Neural cell (in vitro differentiated cells): ENCODE measurements at regions not wholly inside any gene's neighbourhood (a gene's known extent, or its start where the extent isn't known, plus 50 kb on each side); places are given as distances from the start of the nearest gene placed in this dataset.

Source experiments
- H2AFZ ChIP-seq: fragments of 200-600, 300-800 bp; sonication (generic), shearing (Covaris generic); 2 replicates; pipeline ENCODE4 v1.6.0; 2014; ENCODE audit warnings: low read depth, mild to moderate bottlenecking, antibody characterized with exemption, low read length, moderate library complexity
- H3F3A ChIP-seq: fragments of 200-600 bp; shearing (Covaris generic); 2 replicates; pipeline ENCODE4 v1.6.1; 2016; ENCODE audit warnings: mild to moderate bottlenecking, moderate library complexity, mixed read lengths, antibody characterized with exemption, low read length; ENCODE audit not compliant: insufficient read depth, poor library complexity, severe bottlenecking
- H3K27ac ChIP-seq: fragments of 200-600, 300-800 bp; sonication (generic), shearing (Covaris generic); 2 replicates; pipeline ENCODE4 v1.5.1; 2014; ENCODE audit warnings: mild to moderate bottlenecking, low read length, moderate library complexity
- H3K27me3 ChIP-seq: fragments of 300-800, 200-600 bp; sonication (generic), shearing (Covaris generic); 2 replicates; pipeline ENCODE4 v1.6.0; 2014; ENCODE audit warnings: mild to moderate bottlenecking, low read depth, low read length, moderate library complexity; ENCODE audit not compliant: insufficient read depth
- H3K36me3 ChIP-seq: fragments of 300-800, 200-600 bp; sonication (generic), shearing (Covaris generic); 2 replicates; pipeline ENCODE4 v1.5.1; 2014; ENCODE audit warnings: mild to moderate bottlenecking, antibody characterized with exemption, low read length, moderate library complexity; ENCODE audit not compliant: insufficient read depth
- H3K4me2 ChIP-seq: fragments of 300-800, 200-600 bp; sonication (generic), shearing (Covaris generic); 2 replicates; pipeline ENCODE4 v1.6.0; 2014; ENCODE audit warnings: mild to moderate bottlenecking, low read length
- H3K4me3 ChIP-seq: fragments of 300-800, 200-600 bp; sonication (generic), shearing (Covaris generic); 2 replicates; pipeline ENCODE4 v1.5.1; 2014; ENCODE audit warnings: mild to moderate bottlenecking, low read length, moderate library complexity
- H3K79me2 ChIP-seq: fragments of 200-600 bp; shearing (Covaris generic); replicated peaks from 2 replicates; pipeline ENCODE4 v1.6.0; 2014; ENCODE audit warnings: mild to moderate bottlenecking, low read length, moderate library complexity; ENCODE audit not compliant: insufficient read depth
- H3K9ac ChIP-seq: fragments of 300-800, 200-600 bp; sonication (generic), shearing (Covaris generic); 2 replicates; pipeline ENCODE4 v1.6.1; 2016; ENCODE audit warnings: mild to moderate bottlenecking, low read length, mixed read lengths
- H3K9me2 ChIP-seq: fragments of 200-600 bp; shearing (Covaris generic); 2 replicates; pipeline ENCODE4 v1.6.1; 2016; ENCODE audit warnings: mild to moderate bottlenecking, low read length, mixed read lengths; ENCODE audit not compliant: insufficient read depth
- H3K9me3 ChIP-seq: fragments of 200-600, 300-800 bp; sonication (generic), shearing (Covaris generic); 2 replicates; pipeline ENCODE4 v1.6.1; 2016; ENCODE audit warnings: mild to moderate bottlenecking, mixed run types, low read length, moderate library complexity, mixed read lengths
- H4K20me1 ChIP-seq: fragments of 200-600 bp; shearing (Covaris generic); 2 replicates; pipeline ENCODE4 v1.6.1; 2016; ENCODE audit warnings: mild to moderate bottlenecking, mixed run types; ENCODE audit not compliant: insufficient read depth
- EP300 ChIP-seq: fragments of 450-650 bp; conservative IDR thresholded peaks from 2 replicates; pipeline ENCODE4 v1.6.1; 2014; ENCODE audit warnings: antibody characterized with exemption, mild to moderate bottlenecking, moderate library complexity; ENCODE audit not compliant: poor library complexity, severe bottlenecking
- EZH2 ChIP-seq: fragments of 200-600, 300-800 bp; shearing (Covaris generic), sonication (generic); IDR thresholded peaks from 2 replicates; pipeline ENCODE4 v1.6.1; 2014; ENCODE audit warnings: antibody characterized with exemption, low read length, borderline replicate concordance, mild to moderate bottlenecking; ENCODE audit not compliant: insufficient read depth, poor library complexity, severe bottlenecking
- MXI1 ChIP-seq: fragments of 450-650 bp; conservative IDR thresholded peaks from 2 replicates; pipeline ENCODE4 v1.6.1; 2014; ENCODE audit warnings: antibody characterized with exemption, mild to moderate bottlenecking; ENCODE audit not compliant: poor library complexity, severe bottlenecking
- POLR2AphosphoS5 ChIP-seq: IDR thresholded peaks from 2 replicates; pipeline ENCODE4 v1.6.1; 2012
- RAD21 ChIP-seq: fragments of 450-650 bp; conservative IDR thresholded peaks from 2 replicates; pipeline ENCODE4 v1.6.1; 2014; ENCODE audit warnings: antibody characterized with exemption, mild to moderate bottlenecking, moderate library complexity
- TAF1 ChIP-seq: IDR thresholded peaks from 2 replicates; pipeline ENCODE4 v1.6.1; 2012; ENCODE audit warnings: low read depth
- TF ChIP-seq, protein P1 (sequence below): IDR thresholded peaks from 2 replicates; pipeline ENCODE4 v1.6.1; 2012; ENCODE audit warnings: borderline replicate concordance
- TF ChIP-seq, protein P2 (sequence below): fragments of 450-650 bp; IDR thresholded peaks from 2 replicates; pipeline ENCODE4 v1.5.1; 2014; ENCODE audit warnings: antibody characterized with exemption, mild to moderate bottlenecking, moderate library complexity; ENCODE audit not compliant: poor library complexity, severe bottlenecking

- H3K27me3 ChIP-seq: no peaks in the 10 kb centered on the region
- TF ChIP-seq POLR2AphosphoS5: no peak
- no peak for TF ChIP-seq EP300
- TF ChIP-seq, protein P1, sequence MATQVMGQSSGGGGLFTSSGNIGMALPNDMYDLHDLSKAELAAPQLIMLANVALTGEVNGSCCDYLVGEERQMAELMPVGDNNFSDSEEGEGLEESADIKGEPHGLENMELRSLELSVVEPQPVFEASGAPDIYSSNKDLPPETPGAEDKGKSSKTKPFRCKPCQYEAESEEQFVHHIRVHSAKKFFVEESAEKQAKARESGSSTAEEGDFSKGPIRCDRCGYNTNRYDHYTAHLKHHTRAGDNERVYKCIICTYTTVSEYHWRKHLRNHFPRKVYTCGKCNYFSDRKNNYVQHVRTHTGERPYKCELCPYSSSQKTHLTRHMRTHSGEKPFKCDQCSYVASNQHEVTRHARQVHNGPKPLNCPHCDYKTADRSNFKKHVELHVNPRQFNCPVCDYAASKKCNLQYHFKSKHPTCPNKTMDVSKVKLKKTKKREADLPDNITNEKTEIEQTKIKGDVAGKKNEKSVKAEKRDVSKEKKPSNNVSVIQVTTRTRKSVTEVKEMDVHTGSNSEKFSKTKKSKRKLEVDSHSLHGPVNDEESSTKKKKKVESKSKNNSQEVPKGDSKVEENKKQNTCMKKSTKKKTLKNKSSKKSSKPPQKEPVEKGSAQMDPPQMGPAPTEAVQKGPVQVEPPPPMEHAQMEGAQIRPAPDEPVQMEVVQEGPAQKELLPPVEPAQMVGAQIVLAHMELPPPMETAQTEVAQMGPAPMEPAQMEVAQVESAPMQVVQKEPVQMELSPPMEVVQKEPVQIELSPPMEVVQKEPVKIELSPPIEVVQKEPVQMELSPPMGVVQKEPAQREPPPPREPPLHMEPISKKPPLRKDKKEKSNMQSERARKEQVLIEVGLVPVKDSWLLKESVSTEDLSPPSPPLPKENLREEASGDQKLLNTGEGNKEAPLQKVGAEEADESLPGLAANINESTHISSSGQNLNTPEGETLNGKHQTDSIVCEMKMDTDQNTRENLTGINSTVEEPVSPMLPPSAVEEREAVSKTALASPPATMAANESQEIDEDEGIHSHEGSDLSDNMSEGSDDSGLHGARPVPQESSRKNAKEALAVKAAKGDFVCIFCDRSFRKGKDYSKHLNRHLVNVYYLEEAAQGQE: peak; percentile 34
- TF ChIP-seq, protein P2, sequence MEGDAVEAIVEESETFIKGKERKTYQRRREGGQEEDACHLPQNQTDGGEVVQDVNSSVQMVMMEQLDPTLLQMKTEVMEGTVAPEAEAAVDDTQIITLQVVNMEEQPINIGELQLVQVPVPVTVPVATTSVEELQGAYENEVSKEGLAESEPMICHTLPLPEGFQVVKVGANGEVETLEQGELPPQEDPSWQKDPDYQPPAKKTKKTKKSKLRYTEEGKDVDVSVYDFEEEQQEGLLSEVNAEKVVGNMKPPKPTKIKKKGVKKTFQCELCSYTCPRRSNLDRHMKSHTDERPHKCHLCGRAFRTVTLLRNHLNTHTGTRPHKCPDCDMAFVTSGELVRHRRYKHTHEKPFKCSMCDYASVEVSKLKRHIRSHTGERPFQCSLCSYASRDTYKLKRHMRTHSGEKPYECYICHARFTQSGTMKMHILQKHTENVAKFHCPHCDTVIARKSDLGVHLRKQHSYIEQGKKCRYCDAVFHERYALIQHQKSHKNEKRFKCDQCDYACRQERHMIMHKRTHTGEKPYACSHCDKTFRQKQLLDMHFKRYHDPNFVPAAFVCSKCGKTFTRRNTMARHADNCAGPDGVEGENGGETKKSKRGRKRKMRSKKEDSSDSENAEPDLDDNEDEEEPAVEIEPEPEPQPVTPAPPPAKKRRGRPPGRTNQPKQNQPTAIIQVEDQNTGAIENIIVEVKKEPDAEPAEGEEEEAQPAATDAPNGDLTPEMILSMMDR: no peak
- TF ChIP-seq MXI1: no peak
- no peak for TF ChIP-seq RAD21
- no peak for TF ChIP-seq EZH2
- TF ChIP-seq TAF1: no peak
- no peaks in the 10 kb centered on the region for H3K79me2 ChIP-seq
- H3F3A ChIP-seq: no peaks in the 10 kb centered on the region
- H3K9ac ChIP-seq: no peak overlapping the region
- H4K20me1 ChIP-seq: no peaks in the 10 kb centered on the region
- peak overlapping the region; percentile 34 for H3K4me2 ChIP-seq
- H3K9me3 ChIP-seq: no peaks in the 10 kb centered on the region
- H3K36me3 ChIP-seq: no peaks in the 10 kb centered on the region
- peak overlapping the region; percentile 17 for H3K4me3 ChIP-seq
- no peaks in the 10 kb centered on the region for H3K9me2 ChIP-seq
- no peak overlapping the region for H3K27ac ChIP-seq
- no peak overlapping the region for H2AFZ ChIP-seq
Observed at GRCh38 chr4:181650033-181650825, 593.0 kb upstream of the TENM3 start.

GRCh38 chr4:181656748-181657147, 586.5 kb upstream of the TENM3 start:
- H4K20me1 ChIP-seq: no peaks in the 10 kb centered on the region

More at GRCh38 chr4:181656748-181657147, 586.5 kb upstream of the TENM3 start:
- Histone ChIP-seq H3K27me3 (no peaks in the 10 kb centered on the region), H3K79me2 (no peaks in the 10 kb centered on the region), H3K9me3 (no peaks in the 10 kb centered on the region), H3F3A (no peaks in the 10 kb centered on the region), H3K9me2 (no peaks in the 10 kb centered on the region), H3K4me3 (no peak overlapping the region), H3K4me2 (no peak overlapping the region), H3K27ac (no peak overlapping the region), H3K36me3 (no peaks in the 10 kb centered on the region), H3K9ac (no peak overlapping the region), H2AFZ (no peak overlapping the region)
- TF ChIP-seq, protein P2: no peak
